Panc1 (cell line): ENCODE measurements at regions not wholly inside any gene's neighbourhood (a gene's known extent, or its start where the extent isn't known, plus 50 kb on each side); places are given as distances from the start of the nearest gene placed in this dataset.

Source experiments
- ATAC-seq: fragments of 200-7000 bp; cut with Tn5 transposase; 2 replicates; pipeline ENCODE4 v1.9.1; 2020; ENCODE audit warnings: mild to moderate bottlenecking, moderate library complexity
- BruUV-seq: library from RNA; stranded (reverse); fragments of 400-500 nt; replicated peaks from 2 replicates; lab custom pipeline; 2021; lab: Mats Ljungman, UMichigan
- CTCF ChIA-PET: fragments of 300-600 bp; sonication (Branson Sonifier 250); formaldehyde crosslinking; loops from one replicate; lab custom pipeline; 2022; ENCODE audit warnings: antibody characterized with exemption; lab: Charles Lee
- POLR2A ChIA-PET: fragments of 300-600 bp; sonication (Branson Sonifier 250); formaldehyde crosslinking; loops from one replicate; lab custom pipeline; 2022; ENCODE audit warnings: antibody characterized with exemption; lab: Charles Lee
- DNase-seq: peaks from one replicate; pipeline ENCODE4 v3.0.0-alpha.2; 2010; ENCODE audit warnings: low read depth, low spot score
- H3K27ac ChIP-seq: 2 replicates; pipeline ENCODE4 v1.5.1; 2011; ENCODE audit warnings: mild to moderate bottlenecking, low read length, inconsistent platforms
- H3K27me3 ChIP-seq: fragments of 200-500 bp; sonication (Bioruptor generic); 2 replicates; pipeline ENCODE4 v1.6.0; 2014; ENCODE audit warnings: low read length, inconsistent platforms; ENCODE audit not compliant: control insufficient read depth, insufficient read depth
- H3K36me3 ChIP-seq: fragments of 200-500 bp; sonication (Bioruptor generic); 2 replicates; pipeline ENCODE4 v1.5.1; 2014; ENCODE audit warnings: inconsistent platforms, mild to moderate bottlenecking, low read length, moderate library complexity; ENCODE audit not compliant: control insufficient read depth, insufficient read depth
- H3K4me1 ChIP-seq: 2 replicates; pipeline ENCODE4 v1.5.1; 2011; ENCODE audit warnings: inconsistent platforms, mild to moderate bottlenecking, low read length, moderate library complexity; ENCODE audit not compliant: control insufficient read depth, insufficient read depth
- H3K4me3 ChIP-seq, 2 experiments: 2 replicates each; pipeline ENCODE4 v1.5.1; 2011 to 2012; ENCODE audit warnings: low read depth in 2 of 2, low read length in 2 of 2, mild to moderate bottlenecking in 2 of 2, inconsistent platforms in 1 of 2, moderate library complexity in 1 of 2
- H3K9me3 ChIP-seq: fragments of 200-500 bp; sonication (Bioruptor generic); 2 replicates; pipeline ENCODE4 v1.5.1; 2014; ENCODE audit warnings: low read depth, mild to moderate bottlenecking, inconsistent platforms, low read length, moderate library complexity; ENCODE audit not compliant: control insufficient read depth, insufficient read depth
- CTCF ChIP-seq: fragments of 450-650 bp; IDR thresholded peaks from 2 replicates; pipeline ENCODE4 v1.5.1; 2017; ENCODE audit warnings: mild to moderate bottlenecking
- POLR2AphosphoS5 ChIP-seq: IDR thresholded peaks from 2 replicates; pipeline ENCODE4 v1.6.1; 2012; ENCODE audit warnings: mild to moderate bottlenecking, low read depth, low read length, moderate library complexity
- REST ChIP-seq, 2 experiments: IDR thresholded peaks; 2 replicates each; pipeline ENCODE4 v1.6.1; 2011 to 2012; ENCODE audit warnings: low read depth in 2 of 2, control low read depth in 1 of 2, low read length in 1 of 2, mild to moderate bottlenecking in 1 of 2, moderate library complexity in 1 of 2; ENCODE audit not compliant: insufficient read depth in 1 of 2
- SIN3A ChIP-seq: IDR thresholded peaks from 2 replicates; pipeline ENCODE4 v1.6.1; 2012; ENCODE audit warnings: low read depth, mild to moderate bottlenecking, low read length, moderate library complexity, borderline replicate concordance; ENCODE audit not compliant: insufficient read depth
- TCF7L2 ChIP-seq: IDR thresholded peaks from 2 replicates; pipeline ENCODE4 v1.6.1; 2011; ENCODE audit warnings: mild to moderate bottlenecking, low read depth, low read length, inconsistent platforms
- in situ Hi-C: cut with HindIII; loops from 2 replicates; pipeline ENCODE4 v1.10.0; 2016; ENCODE audit warnings: low sequenced_read_pairs, low pct_unique_long_range_greater_than_20kb
- intact Hi-C: fragments of 100-400 bp; cut with micrococcal nuclease; formaldehyde crosslinking; loops from one replicate; pipeline ENCODE4 v1.10.0; 2022; ENCODE audit not compliant: unreplicated experiment

- ATAC-seq (no peak), DNase-seq (no peak)
- H3K27me3 ChIP-seq: no peaks in the 10 kb centered on the region
- intact Hi-C loops: no loop called here
- H3K4me1 ChIP-seq: no peaks in the 10 kb centered on the region
- H3K27ac ChIP-seq: no peak overlapping the region
- BruUV-seq: no TSS peak
- CTCF ChIA-PET: no interaction called here
- no peaks in the 10 kb centered on the region for H3K36me3 ChIP-seq
- POLR2A ChIA-PET: no interaction called here
- in situ Hi-C loops: no loop called here
- TF ChIP-seq POLR2AphosphoS5 (no peak), TCF7L2 (no peak), CTCF (no peak), REST (IDR thresholded peaks at IDR 0.05; ENCODE audit: insufficient read depth in 1 of 2, low read depth in 2 of 2, low read length in 1 of 2) (no peak), SIN3A (no peak)
- no peaks in the 10 kb centered on the region for H3K9me3 ChIP-seq
- H3K4me3 ChIP-seq: no peak overlapping the region
These were observed 185.1 kb upstream of the ELAVL2 start for GRCh38 chr9:24011009-24011717.

- CTCF ChIA-PET: no interaction called here
- no peak for ATAC-seq
- intact Hi-C loops: no loop called here
- in situ Hi-C loops: no loop called here
- H3K4me1 ChIP-seq: no peaks in the 10 kb centered on the region
- no peak overlapping the region for H3K27ac ChIP-seq
- no TSS peak for BruUV-seq
- POLR2A ChIA-PET: no interaction called here
- H3K4me3 ChIP-seq: no peak overlapping the region
- no peaks in the 10 kb centered on the region for H3K9me3 ChIP-seq
- no peak for TF ChIP-seq SIN3A
- TF ChIP-seq REST (IDR thresholded peaks at IDR 0.05; ENCODE audit: insufficient read depth in 1 of 2, low read depth in 2 of 2, low read length in 1 of 2): no peak
- TF ChIP-seq TCF7L2: no peak
- TF ChIP-seq CTCF: no peak
- TF ChIP-seq POLR2AphosphoS5: no peak
- no peaks in the 10 kb centered on the region for H3K36me3 ChIP-seq
- no peak for DNase-seq
- H3K27me3 ChIP-seq: no peaks in the 10 kb centered on the region
These were observed 183.3 kb upstream of the ELAVL2 start for GRCh38 chr9:24009322-24009721.
